ENCODE measurements at regions not wholly inside any gene's neighbourhood (a gene's known extent, or its start where the extent isn't known, plus 50 kb on each side); places are given as distances from the start of the nearest gene placed in this dataset.

DNA sequence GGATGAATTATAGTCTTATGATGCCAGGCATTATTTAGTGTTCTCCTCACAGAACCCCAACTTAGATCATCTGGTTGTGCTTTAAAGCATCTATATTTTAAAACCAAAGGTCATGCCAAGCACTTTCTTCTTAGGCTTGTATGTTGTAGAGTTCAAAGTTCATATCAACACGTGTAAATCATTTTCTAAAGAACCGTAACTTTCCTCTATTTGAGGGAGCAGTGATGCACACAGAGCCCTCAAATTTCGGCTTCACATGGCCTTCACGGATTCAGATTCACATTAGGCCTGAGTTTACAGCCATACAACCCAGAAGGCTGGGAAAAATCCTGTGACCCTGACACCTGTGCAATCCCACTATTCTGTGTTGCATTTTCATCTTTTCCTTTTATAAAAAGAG lies 52.1 kb upstream of the SEC16B start:
- TF ChIP-seq, protein P1, sequence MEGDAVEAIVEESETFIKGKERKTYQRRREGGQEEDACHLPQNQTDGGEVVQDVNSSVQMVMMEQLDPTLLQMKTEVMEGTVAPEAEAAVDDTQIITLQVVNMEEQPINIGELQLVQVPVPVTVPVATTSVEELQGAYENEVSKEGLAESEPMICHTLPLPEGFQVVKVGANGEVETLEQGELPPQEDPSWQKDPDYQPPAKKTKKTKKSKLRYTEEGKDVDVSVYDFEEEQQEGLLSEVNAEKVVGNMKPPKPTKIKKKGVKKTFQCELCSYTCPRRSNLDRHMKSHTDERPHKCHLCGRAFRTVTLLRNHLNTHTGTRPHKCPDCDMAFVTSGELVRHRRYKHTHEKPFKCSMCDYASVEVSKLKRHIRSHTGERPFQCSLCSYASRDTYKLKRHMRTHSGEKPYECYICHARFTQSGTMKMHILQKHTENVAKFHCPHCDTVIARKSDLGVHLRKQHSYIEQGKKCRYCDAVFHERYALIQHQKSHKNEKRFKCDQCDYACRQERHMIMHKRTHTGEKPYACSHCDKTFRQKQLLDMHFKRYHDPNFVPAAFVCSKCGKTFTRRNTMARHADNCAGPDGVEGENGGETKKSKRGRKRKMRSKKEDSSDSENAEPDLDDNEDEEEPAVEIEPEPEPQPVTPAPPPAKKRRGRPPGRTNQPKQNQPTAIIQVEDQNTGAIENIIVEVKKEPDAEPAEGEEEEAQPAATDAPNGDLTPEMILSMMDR (IDR thresholded peaks at IDR 0.05) = no peak
- no peak for TF ChIP-seq EP300 (IDR thresholded peaks at IDR 0.05)
